ENCODE measurements at regions not wholly inside any gene's neighbourhood (a gene's known extent, or its start where the extent isn't known, plus 50 kb on each side); places are given as distances from the start of the nearest gene placed in this dataset.
"Not testable (repeated sequence)": the region's sequence is repeated elsewhere in the genome, so short reads cannot be mapped to it uniquely, and the experiment has no call there.

DNA sequence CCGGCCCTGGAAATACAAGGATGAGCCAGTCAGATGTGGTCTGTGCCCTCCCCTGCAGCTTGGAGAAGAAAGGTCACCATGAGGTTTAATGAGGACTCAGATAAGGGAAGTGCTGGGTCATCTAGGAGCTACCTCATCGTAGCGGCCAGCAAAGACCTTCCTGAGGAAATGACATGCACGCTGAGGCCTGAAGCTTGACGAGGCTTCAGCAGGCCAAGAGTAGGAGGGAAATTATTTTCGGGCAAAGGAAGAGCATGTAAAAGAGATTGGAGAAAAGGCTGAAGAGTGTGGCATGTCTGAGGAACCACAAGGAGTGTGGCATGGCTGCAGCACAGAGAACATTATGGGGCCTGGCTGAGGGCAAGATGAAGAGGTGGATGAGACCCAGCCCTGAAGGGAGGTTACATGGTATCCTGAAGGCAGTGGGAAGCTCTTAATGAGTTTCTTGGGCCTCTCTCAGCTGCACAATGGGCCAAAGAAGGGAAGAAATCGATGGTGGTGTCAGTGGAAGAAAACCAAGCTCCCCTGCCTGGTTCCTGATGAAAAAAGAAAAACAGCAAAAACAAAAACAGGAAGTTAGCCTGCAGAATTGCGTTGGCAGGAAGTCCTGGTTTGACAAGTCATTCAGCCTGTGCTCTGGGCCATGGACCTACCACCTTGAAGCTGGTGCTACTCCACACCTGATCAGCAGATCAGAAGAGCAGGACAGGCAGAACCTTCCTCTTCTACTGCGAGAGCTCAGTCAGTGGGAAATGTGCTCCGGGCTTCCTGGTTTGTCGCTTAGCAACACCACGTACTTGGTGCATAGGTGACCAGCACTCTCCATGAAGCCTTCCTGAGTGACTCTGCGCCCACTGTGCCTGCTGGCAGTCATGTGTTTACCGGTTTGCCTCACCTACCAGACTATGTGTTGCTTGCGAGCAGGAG, 134.5 kb upstream of the KLF3 start:
- H3K4me1 Mint-ChIP-seq (ENCODE audit: unreplicated experiment): peaks cover 15% of the 10 kb centered on the region
- H3K27me3 Mint-ChIP-seq: no peaks in the 10 kb centered on the region
- no peaks in the 10 kb centered on the region for H3K9me3 Mint-ChIP-seq
- no peak overlapping the region for H3K4me3 Mint-ChIP-seq
- TF ChIP-seq, protein P1, sequence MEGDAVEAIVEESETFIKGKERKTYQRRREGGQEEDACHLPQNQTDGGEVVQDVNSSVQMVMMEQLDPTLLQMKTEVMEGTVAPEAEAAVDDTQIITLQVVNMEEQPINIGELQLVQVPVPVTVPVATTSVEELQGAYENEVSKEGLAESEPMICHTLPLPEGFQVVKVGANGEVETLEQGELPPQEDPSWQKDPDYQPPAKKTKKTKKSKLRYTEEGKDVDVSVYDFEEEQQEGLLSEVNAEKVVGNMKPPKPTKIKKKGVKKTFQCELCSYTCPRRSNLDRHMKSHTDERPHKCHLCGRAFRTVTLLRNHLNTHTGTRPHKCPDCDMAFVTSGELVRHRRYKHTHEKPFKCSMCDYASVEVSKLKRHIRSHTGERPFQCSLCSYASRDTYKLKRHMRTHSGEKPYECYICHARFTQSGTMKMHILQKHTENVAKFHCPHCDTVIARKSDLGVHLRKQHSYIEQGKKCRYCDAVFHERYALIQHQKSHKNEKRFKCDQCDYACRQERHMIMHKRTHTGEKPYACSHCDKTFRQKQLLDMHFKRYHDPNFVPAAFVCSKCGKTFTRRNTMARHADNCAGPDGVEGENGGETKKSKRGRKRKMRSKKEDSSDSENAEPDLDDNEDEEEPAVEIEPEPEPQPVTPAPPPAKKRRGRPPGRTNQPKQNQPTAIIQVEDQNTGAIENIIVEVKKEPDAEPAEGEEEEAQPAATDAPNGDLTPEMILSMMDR (conservative IDR thresholded peaks at IDR 0.05): no peak
- H3K27ac Mint-ChIP-seq: peak overlapping the region; percentile 21
- H3K36me3 Mint-ChIP-seq: peaks cover 3% of the 10 kb centered on the region
- no peak for DNase-seq (ENCODE audit: extremely low spot score, unreplicated experiment)

DNA sequence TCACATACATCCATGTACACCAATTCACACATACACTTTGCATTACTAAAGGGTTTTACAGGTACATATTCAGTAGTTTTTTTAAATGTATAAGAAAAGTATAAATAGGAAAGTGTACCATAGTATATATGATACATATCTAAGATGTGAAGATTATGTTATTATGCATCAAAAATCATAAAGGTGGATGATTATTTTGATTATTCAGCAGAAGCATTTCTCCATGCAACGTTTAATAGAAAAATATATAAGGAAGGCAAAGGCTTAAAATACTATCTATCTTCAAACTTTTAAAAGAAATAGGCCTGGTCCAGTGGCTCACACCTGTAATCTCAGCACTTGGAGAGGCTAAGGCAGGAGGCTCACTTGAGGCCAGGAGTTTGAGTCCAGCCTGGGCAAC, 133.5 kb upstream of the KLF3 start:
- TF ChIP-seq, protein P1 (conservative IDR thresholded peaks at IDR 0.05): no peak
- H3K27me3 Mint-ChIP-seq: no peaks in the 10 kb centered on the region
- no peaks in the 10 kb centered on the region for H3K9me3 Mint-ChIP-seq
- no peak for DNase-seq (ENCODE audit: extremely low spot score, unreplicated experiment)
- no peak overlapping the region for H3K4me3 Mint-ChIP-seq
- no peak overlapping the region for H3K27ac Mint-ChIP-seq
- peaks cover 3% of the 10 kb centered on the region for H3K36me3 Mint-ChIP-seq
- H3K4me1 Mint-ChIP-seq (ENCODE audit: unreplicated experiment): peaks cover 15% of the 10 kb centered on the region

DNA sequence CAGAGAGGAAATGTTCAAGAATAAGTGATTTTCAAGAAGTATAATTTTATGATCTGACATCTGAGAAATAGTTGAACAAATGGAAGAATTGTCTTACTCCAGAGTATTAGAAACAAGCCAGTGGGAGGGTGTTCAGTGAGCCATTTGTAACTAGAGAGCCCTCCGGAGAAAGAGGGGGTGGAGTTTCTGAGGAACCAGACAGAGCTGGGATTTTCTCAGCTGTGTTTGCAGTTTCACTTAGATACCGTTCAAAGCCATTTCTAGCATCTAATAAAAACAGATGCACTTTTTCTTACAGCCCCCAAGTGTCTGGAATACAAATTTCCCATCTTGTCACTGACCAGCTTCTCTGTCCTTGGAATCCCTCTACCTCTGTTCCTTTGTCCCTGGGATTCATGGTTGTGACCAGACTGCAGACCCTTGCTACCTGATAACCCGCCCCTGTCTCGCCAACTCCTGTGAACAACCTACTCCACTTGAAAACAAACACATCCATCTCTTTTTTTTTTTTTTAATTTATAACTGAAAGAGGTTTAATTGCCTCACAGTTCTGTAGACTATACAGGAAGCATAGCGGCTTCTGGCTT, 132.8 kb upstream of the KLF3 start:
- H3K36me3 Mint-ChIP-seq: peaks cover 3% of the 10 kb centered on the region
- TF ChIP-seq, protein P1 (conservative IDR thresholded peaks at IDR 0.05): no peak
- H3K4me1 Mint-ChIP-seq (ENCODE audit: unreplicated experiment): peaks cover 15% of the 10 kb centered on the region
- H3K27me3 Mint-ChIP-seq: no peaks in the 10 kb centered on the region
- H3K27ac Mint-ChIP-seq: no peak overlapping the region
- no peak overlapping the region for H3K4me3 Mint-ChIP-seq
- DNase-seq (ENCODE audit: extremely low spot score, unreplicated experiment): no peak
- no peaks in the 10 kb centered on the region for H3K9me3 Mint-ChIP-seq

DNA sequence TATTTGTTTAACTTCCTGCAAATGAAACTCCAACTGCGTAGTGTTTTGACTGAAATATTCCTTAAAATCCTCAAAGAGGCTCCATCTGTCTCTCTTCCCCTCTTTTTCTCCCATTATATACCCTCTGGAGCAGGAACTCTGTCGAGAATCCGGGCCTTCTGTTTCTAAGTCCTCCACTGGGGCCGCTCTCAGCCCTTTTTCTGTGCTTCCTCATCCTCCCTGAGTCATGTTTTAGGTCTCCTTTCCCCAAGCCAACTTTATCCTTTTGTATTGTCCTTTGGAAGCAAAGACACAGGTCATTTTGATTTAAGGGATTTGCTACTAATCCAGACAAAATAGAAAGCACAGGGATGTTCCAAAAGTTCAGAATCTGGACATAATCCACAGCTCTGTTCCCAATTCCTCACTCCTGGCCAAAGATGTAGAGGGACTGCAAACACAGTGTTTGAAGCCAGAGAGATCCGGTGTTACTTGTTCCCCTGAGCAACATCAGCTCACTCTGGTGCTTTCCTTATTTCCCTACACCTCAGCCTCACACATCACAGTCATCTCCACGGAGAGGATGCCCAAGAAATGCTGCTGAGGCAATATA, 131.0 kb upstream of the KLF3 start:
- H3K9me3 Mint-ChIP-seq: no peaks in the 10 kb centered on the region
- no peaks in the 10 kb centered on the region for H3K27me3 Mint-ChIP-seq
- H3K36me3 Mint-ChIP-seq: no peaks in the 10 kb centered on the region
- H3K4me1 Mint-ChIP-seq (ENCODE audit: unreplicated experiment): peaks cover 15% of the 10 kb centered on the region
- no peak overlapping the region for H3K27ac Mint-ChIP-seq
- no peak overlapping the region for H3K4me3 Mint-ChIP-seq
- TF ChIP-seq, protein P1 (conservative IDR thresholded peaks at IDR 0.05): no peak
- DNase-seq (ENCODE audit: extremely low spot score, unreplicated experiment): no peak

DNA sequence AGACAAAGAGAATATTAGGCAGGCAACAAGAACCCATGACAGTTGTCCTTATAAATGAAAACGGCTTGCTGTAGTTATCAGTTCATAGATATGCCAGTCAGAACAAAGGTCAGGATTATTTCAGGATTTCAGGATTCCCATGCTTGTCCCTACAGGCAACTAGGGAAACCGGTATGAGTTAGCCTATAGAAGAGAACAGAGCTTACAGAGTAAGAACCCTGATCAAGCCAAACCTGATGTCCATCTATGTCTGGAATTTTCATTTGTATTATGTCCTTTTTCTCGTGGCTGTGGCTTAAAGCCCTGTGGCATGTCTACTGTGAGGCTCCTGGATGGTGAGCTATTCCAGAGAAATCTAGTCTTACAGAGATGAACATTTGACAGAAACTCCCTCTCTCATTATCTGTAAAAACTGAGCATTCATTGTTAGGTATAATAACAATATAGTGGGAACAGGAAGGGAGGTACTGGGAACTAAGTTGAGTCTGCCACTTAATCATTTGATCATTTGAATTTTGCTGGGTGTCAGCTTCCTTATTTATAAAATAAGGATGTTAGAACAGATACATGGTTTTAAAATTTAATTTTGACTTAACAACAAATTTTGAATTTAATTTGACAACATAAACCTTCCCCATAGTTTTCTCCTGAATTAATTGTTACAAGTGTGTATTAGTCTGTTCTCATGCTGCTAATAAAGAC, 129.5 kb upstream of the KLF3 start:
- Mint-ChIP-seq H3K27ac (no peak overlapping the region), H3K27me3 (no peaks in the 10 kb centered on the region), H3K4me3 (no peak overlapping the region), H3K36me3 (no peaks in the 10 kb centered on the region), H3K9me3 (no peaks in the 10 kb centered on the region), H3K4me1 (ENCODE audit: unreplicated experiment) (peaks cover 10% of the 10 kb centered on the region)
- TF ChIP-seq, protein P1 (conservative IDR thresholded peaks at IDR 0.05): no peak
- no peak for DNase-seq (ENCODE audit: extremely low spot score, unreplicated experiment)

DNA sequence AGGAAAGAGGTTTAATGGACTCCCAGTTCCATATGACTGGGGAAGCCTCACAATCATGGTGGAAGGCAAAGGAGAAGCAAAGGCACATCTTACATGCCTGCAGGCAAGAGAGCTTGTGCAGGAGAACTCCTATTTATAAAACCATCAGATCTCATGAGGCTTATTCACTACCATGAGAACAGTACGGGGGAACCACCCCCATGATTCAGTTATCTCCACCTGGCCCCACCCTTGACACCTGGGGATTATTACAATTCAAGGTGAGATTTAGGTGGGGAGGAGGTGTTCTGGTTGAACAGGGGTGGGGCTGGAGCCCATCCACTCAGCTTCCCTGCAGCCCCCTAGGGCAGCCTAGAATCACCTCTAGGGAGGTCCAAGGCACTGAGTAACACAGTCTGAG, 128.9 kb upstream of the KLF3 start:
- not testable (repeated sequence) for H3K27me3 Mint-ChIP-seq; DNase-seq (ENCODE audit: extremely low spot score, unreplicated experiment); H3K9me3 Mint-ChIP-seq; H3K36me3 Mint-ChIP-seq; H3K4me1 Mint-ChIP-seq (ENCODE audit: unreplicated experiment); H3K27ac Mint-ChIP-seq; H3K4me3 Mint-ChIP-seq

All from type B pancreatic cell (in vitro differentiated cells).